GM10266 (cell line): ENCODE measurements at regions not wholly inside any gene's neighbourhood (a gene's known extent, or its start where the extent isn't known, plus 50 kb on each side); places are given as distances from the start of the nearest gene placed in this dataset.

Source experiments
- DNase-seq: peaks from one replicate; pipeline ENCODE4 v3.0.0; 2012; ENCODE audit errors: extremely low spot score
- TF ChIP-seq, protein P1 (sequence below): IDR thresholded peaks from 2 replicates; pipeline ENCODE4 v1.5.1; 2012; ENCODE audit warnings: mild to moderate bottlenecking, low read depth; ENCODE audit not compliant: control insufficient read depth, insufficient read depth; ENCODE audit errors: missing control alignments

DNA sequence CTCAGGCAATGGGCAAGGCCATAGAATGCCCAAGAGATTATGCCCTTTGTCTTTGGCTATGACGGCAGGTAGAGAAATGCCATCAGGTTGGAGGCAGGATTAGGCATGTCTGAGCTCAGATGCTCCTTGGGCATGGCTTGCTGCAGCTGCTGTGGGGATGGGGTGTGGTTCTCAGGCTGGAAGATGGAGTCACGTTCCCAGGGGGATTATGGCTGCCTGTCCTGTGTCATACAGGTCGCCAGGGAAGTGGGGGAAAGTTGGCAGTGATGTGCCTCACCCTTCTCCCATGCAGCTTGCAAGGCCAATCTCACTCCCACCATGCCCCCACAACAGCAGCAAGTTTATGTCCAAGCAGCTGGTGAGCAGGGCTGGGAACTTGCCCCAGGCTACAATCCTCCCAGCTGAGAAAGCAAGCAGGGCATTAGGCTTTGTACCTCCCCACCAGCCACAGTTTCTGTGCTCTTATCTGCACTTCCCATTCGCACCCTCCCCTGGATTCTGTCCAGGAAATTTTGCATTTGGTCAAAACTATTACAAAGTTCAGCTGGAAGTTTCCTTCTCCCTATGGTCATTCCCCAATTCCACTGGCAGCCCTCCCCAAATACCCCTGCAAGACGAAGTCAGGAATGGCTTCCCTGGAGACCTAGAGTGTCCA lies 1788.0 kb upstream of the NUDT12 start:
- TF ChIP-seq, protein P1, sequence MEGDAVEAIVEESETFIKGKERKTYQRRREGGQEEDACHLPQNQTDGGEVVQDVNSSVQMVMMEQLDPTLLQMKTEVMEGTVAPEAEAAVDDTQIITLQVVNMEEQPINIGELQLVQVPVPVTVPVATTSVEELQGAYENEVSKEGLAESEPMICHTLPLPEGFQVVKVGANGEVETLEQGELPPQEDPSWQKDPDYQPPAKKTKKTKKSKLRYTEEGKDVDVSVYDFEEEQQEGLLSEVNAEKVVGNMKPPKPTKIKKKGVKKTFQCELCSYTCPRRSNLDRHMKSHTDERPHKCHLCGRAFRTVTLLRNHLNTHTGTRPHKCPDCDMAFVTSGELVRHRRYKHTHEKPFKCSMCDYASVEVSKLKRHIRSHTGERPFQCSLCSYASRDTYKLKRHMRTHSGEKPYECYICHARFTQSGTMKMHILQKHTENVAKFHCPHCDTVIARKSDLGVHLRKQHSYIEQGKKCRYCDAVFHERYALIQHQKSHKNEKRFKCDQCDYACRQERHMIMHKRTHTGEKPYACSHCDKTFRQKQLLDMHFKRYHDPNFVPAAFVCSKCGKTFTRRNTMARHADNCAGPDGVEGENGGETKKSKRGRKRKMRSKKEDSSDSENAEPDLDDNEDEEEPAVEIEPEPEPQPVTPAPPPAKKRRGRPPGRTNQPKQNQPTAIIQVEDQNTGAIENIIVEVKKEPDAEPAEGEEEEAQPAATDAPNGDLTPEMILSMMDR = no peak
- DNase-seq = no peak

DNA sequence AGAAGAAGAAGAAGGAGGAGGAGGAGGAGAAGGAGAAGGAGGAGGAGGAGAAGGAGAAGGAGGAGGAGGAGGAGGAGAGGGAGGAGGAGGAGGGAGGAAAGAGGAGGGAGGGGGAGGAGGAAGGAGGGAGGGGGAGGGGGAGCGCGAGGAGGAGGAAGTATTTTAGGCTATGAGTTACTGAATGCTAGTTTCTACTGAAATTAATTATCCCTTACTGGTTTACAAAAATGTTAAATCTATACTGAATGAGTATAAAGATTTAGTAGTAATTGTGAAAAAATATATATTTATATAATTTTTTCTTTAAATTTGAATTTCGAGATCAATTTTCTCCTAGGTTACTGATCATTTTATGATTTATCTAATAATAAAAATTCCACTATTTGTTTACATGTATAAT lies 1769.0 kb upstream of the NUDT12 start:
- TF ChIP-seq, protein P1 = no peak
- DNase-seq = no peak

DNA sequence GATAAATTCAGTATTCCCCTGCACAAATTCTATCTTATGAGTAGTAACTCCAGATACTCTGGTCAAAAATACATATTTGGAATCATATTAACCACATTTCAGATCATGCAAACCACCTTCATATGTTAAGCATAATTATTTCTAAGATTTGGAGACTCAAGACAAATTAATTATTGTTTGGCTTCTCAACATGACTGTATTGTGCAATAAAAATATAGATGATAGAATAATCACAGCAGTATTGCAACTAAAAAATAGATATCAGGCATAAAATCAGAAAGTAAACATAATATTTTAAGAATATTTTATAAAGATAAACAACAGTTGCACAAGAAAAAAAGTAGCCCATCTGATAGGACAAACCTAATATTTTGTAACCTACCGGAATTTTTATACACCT lies 1767.6 kb upstream of the NUDT12 start:
- TF ChIP-seq, protein P1 = no peak
- no peak for DNase-seq

DNA sequence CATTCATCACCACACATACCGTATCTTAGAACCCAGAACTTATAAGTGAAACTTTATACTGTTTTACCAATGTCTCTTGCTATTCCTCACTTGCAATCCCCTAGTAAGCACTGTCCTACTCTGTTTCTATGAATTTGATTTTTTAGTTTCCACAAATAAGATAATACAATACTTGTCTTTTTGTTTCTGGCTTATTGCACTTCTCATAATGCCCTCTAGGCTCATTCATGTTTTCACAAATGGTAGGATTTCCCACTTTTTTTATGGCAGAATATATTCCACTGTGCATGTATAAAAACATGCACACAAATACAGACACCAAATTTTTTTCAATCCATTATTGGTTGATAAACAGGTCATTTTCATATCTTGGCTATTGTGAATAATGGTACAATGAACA lies 1742.3 kb upstream of the NUDT12 start:
- TF ChIP-seq, protein P1 = no peak
- DNase-seq = no peak

DNA sequence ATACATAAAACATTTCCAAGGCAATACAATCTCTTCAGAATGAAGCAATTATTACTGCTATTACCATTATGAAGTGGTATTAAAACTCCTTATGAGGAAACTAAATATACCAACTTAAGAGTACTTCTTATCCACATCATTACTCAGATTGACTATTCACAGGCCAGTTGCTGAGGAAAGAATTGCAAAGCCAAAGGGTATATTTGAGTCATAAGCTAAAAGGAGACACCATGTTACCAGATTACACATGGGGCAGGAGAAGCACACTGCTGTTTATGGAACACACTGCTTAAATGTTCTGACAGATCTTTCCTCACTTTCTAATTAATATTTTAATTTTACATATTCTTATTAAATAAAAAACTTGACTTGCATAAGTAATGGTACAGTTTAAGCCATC lies 1726.4 kb upstream of the NUDT12 start:
- TF ChIP-seq, protein P1 = no peak
- no peak for DNase-seq

DNA sequence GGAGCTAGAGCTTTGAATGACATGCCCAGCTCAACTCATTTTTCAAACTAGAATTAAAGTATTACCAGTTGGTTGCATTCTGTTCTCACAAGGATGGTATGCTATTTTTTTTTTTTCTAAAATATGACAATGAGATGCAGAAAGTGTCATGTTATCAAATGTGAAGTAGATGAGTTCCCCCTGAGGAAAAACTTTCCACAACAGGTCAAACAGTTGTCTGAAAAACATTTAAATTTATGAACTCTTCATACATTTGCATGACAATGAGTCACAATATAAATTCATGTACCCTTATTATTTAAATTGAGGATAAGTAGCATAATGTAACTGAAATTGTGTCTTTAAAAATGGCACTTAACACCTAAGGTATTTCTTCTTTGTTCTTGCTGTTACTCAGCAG lies 1720.5 kb upstream of the NUDT12 start:
- no peak for DNase-seq
- TF ChIP-seq, protein P1 = no peak

DNA sequence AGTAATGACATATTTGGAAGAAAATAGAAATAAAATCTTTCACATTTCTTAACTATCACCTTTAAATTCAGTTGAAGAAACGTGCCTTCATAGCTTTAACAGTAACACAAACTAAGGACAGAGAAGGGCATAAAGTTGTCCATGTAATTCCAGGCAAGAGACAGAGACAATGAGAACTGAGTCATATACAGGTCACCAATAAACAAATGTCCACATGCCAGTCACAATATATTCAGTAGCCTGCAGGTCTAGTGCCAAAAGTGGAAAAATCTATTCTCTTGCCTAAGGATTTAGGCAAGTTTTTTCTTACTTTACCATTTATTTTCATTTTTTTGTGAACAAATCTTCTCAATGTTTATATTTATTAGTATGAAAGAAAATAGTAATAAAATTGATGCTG lies 1711.5 kb upstream of the NUDT12 start:
- DNase-seq = no peak
- TF ChIP-seq, protein P1 = no peak
